ENCODE measurements at regions not wholly inside any gene's neighbourhood (a gene's known extent, or its start where the extent isn't known, plus 50 kb on each side); places are given as distances from the start of the nearest gene placed in this dataset.

DNA sequence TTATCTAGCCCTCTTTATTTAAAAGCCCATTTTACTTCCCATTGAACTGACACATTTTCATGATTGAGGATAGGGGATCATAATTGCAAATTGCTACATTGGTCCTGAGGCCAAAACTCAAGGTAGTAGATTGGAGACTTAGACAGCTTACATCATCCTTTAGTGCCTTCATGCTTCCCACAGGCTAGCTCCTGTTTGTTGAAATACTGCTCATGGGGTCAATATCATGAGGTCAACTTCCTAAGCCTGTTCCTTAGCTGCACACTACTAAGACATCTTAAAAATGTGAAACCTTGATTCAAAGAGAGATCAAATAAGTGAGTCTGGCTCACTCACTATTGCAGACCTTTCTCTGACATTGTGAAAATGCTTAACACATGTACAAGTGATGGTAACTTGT, 113.0 kb downstream of the TBC1D30 start:
- TF ChIP-seq, protein P1, sequence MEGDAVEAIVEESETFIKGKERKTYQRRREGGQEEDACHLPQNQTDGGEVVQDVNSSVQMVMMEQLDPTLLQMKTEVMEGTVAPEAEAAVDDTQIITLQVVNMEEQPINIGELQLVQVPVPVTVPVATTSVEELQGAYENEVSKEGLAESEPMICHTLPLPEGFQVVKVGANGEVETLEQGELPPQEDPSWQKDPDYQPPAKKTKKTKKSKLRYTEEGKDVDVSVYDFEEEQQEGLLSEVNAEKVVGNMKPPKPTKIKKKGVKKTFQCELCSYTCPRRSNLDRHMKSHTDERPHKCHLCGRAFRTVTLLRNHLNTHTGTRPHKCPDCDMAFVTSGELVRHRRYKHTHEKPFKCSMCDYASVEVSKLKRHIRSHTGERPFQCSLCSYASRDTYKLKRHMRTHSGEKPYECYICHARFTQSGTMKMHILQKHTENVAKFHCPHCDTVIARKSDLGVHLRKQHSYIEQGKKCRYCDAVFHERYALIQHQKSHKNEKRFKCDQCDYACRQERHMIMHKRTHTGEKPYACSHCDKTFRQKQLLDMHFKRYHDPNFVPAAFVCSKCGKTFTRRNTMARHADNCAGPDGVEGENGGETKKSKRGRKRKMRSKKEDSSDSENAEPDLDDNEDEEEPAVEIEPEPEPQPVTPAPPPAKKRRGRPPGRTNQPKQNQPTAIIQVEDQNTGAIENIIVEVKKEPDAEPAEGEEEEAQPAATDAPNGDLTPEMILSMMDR (IDR thresholded peaks at IDR 0.05): no peak
- TF ChIP-seq, protein P2, sequence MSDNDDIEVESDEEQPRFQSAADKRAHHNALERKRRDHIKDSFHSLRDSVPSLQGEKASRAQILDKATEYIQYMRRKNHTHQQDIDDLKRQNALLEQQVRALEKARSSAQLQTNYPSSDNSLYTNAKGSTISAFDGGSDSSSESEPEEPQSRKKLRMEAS (CRISPR knock-in tag; IDR thresholded peaks at IDR 0.05): no peak
